ENCODE measurements at regions not wholly inside any gene's neighbourhood (a gene's known extent, or its start where the extent isn't known, plus 50 kb on each side); places are given as distances from the start of the nearest gene placed in this dataset.

GRCh38 chr12:102595315-102595714 lies 115.0 kb upstream of the IGF1 start:
- no peak for TF ChIP-seq POLR2A (IDR thresholded peaks at IDR 0.05; ENCODE audit: extremely low read depth, insufficient read length)
- no peak for TF ChIP-seq CTCF (IDR thresholded peaks at IDR 0.05; ENCODE audit: low read depth, low read length)
- no peak for TF ChIP-seq MYC (IDR thresholded peaks at IDR 0.05; ENCODE audit: low read depth, low read length)

Measured in NB4 (cell line).